22Rv1 (cell line): ENCODE measurements at regions not wholly inside any gene's neighbourhood (a gene's known extent, or its start where the extent isn't known, plus 50 kb on each side); places are given as distances from the start of the nearest gene placed in this dataset.

Experiments used
- ZFX ChIP-seq: fragments of 450-650 bp; IDR thresholded peaks from 2 replicates; pipeline ENCODE4 v1.6.1; 2017; ENCODE audit warnings: antibody characterized with exemption, borderline replicate concordance
- TF ChIP-seq, protein P1 (sequence below): fragments of 450-650 bp; IDR thresholded peaks from 2 replicates; pipeline ENCODE4 v1.5.1; 2017; ENCODE audit warnings: mild to moderate bottlenecking

DNA sequence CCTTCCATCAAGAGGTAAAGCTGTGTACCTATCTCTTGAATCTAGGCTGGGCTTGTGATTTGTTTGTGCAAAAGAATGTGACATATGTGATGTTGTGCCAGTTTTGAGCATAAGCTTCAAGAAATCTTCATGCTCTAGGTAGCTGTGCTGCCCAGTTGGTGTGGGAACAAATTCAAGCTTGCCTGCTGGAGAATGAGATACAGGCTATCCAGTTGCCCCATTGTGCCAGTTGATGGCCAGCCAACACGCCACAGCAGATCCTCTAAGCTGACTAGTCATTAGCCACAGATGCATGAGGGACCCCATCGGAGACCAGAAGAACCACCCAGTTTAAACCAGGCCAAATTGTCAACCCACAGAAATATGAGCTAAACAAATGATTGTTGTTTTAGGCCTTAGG, 180.5 kb upstream of the MPHOSPH6 start:
- TF ChIP-seq, protein P1, sequence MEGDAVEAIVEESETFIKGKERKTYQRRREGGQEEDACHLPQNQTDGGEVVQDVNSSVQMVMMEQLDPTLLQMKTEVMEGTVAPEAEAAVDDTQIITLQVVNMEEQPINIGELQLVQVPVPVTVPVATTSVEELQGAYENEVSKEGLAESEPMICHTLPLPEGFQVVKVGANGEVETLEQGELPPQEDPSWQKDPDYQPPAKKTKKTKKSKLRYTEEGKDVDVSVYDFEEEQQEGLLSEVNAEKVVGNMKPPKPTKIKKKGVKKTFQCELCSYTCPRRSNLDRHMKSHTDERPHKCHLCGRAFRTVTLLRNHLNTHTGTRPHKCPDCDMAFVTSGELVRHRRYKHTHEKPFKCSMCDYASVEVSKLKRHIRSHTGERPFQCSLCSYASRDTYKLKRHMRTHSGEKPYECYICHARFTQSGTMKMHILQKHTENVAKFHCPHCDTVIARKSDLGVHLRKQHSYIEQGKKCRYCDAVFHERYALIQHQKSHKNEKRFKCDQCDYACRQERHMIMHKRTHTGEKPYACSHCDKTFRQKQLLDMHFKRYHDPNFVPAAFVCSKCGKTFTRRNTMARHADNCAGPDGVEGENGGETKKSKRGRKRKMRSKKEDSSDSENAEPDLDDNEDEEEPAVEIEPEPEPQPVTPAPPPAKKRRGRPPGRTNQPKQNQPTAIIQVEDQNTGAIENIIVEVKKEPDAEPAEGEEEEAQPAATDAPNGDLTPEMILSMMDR, result no peak
- TF ChIP-seq ZFX, result no peak
